GM23338 (cell line): ENCODE measurements at regions not wholly inside any gene's neighbourhood (a gene's known extent, or its start where the extent isn't known, plus 50 kb on each side); places are given as distances from the start of the nearest gene placed in this dataset.

Source experiments
- CREB1 ChIP-seq: fragments of 250-450 bp; sonication (Bioruptor Pico); IDR thresholded peaks from 2 replicates; pipeline ENCODE4 v1.5.0; 2020; ENCODE audit warnings: low read depth, mild to moderate bottlenecking, moderate library complexity
- CTCF ChIP-seq, 2 experiments: fragments of 200-600 bp in 1 of 2; sonication (generic) in 1 of 2; conservative IDR thresholded peaks; 2 replicates each; pipeline versions ENCODE4 v1.5.1 to v1.6.1; 2016 to 2017; ENCODE audit warnings: antibody characterized with exemption in 2 of 2, low read depth in 2 of 2, mild to moderate bottlenecking in 2 of 2, moderate library complexity in 1 of 2
- ETS1 ChIP-seq: IDR thresholded peaks from 2 replicates; pipeline ENCODE4 v1.6.1; 2016; ENCODE audit warnings: antibody characterized with exemption
- EZH2 ChIP-seq: fragments of 200-600 bp; sonication (generic); IDR thresholded peaks from one replicate; pipeline ENCODE4 v1.8.0; 2017; ENCODE audit warnings: antibody characterized with exemption, mild to moderate bottlenecking, low read depth; ENCODE audit not compliant: unreplicated experiment
- EZH2phosphoT487 ChIP-seq: fragments of 200-600 bp; sonication (generic); IDR thresholded peaks from one replicate; pipeline ENCODE4 v1.8.1; 2018; ENCODE audit warnings: antibody characterized with exemption; ENCODE audit not compliant: unreplicated experiment
- JUNB ChIP-seq: IDR thresholded peaks from one replicate; pipeline ENCODE4 v1.6.1; 2016; ENCODE audit warnings: antibody characterized with exemption; ENCODE audit not compliant: unreplicated experiment
- NANOG ChIP-seq: IDR thresholded peaks from 2 replicates; pipeline ENCODE4 v1.6.1; 2016; ENCODE audit warnings: antibody characterized with exemption, borderline replicate concordance
- POLR2AphosphoS5 ChIP-seq: IDR thresholded peaks from 2 replicates; pipeline ENCODE4 v1.6.1; 2016; ENCODE audit warnings: antibody characterized with exemption, low read depth
- REST ChIP-seq: IDR thresholded peaks from one replicate; pipeline ENCODE4 v1.6.1; 2018; ENCODE audit warnings: antibody characterized with exemption; ENCODE audit not compliant: unreplicated experiment
- STAT1 ChIP-seq: IDR thresholded peaks from one replicate; pipeline ENCODE4 v1.6.1; 2016; ENCODE audit warnings: antibody characterized with exemption; ENCODE audit not compliant: unreplicated experiment
- ZNF114 ChIP-seq: fragments of 250-450 bp; sonication (Bioruptor Pico); IDR thresholded peaks from 2 replicates; pipeline ENCODE4 v1.5.0; 2020; ENCODE audit warnings: mild to moderate bottlenecking, moderate library complexity
- ZNF331 ChIP-seq: fragments of 250-450 bp; sonication (Bioruptor Pico); IDR thresholded peaks from 2 replicates; pipeline ENCODE4 v1.5.0; 2020; ENCODE audit warnings: low read depth, mild to moderate bottlenecking, moderate library complexity
- ZNF462 ChIP-seq: fragments of 250-450 bp; sonication (Bioruptor Pico); IDR thresholded peaks from 2 replicates; pipeline ENCODE4 v1.5.0; 2020; ENCODE audit warnings: mild to moderate bottlenecking, moderate library complexity

GRCh38 chr19:28327905-28328304, 885.0 kb downstream of the UQCRFS1 start:
- TF ChIP-seq CTCF (conservative IDR thresholded peaks at IDR 0.05; ENCODE audit: low read depth in 2 of 2) (no peak), EZH2phosphoT487 (no peak), POLR2AphosphoS5 (no peak), EZH2 (no peak), CREB1 (no peak), ZNF114 (CRISPR knock-in tag) (no peak), ZNF331 (CRISPR knock-in tag) (no peak), REST (no peak), JUNB (no peak), NANOG (no peak), ETS1 (no peak), STAT1 (no peak), ZNF462 (no peak)
